ENCODE measurements at regions not wholly inside any gene's neighbourhood (a gene's known extent, or its start where the extent isn't known, plus 50 kb on each side); places are given as distances from the start of the nearest gene placed in this dataset.

- no peak overlapping the region for H3K9ac ChIP-seq (ENCODE audit: low read depth in 1 of 3, low read length in 3 of 3)
- peaks cover 3 to 5% (median 3%) of the 10 kb centered on the region in 3 donors for H3K4me1 ChIP-seq (ENCODE audit: control insufficient read depth in 3 of 3, insufficient read depth in 3 of 3, low read length in 3 of 3)
- H3K27ac ChIP-seq (ENCODE audit: low read depth, low read length): no peak overlapping the region
- H3K4me3 ChIP-seq (ENCODE audit: low read length in 3 of 3): no peak overlapping the region
- no peaks in the 10 kb centered on the region for H3K36me3 ChIP-seq (ENCODE audit: control insufficient read depth in 3 of 3, insufficient read depth in 3 of 3, low read length in 3 of 3)
- H3K27me3 ChIP-seq (ENCODE audit: control insufficient read depth in 3 of 3, insufficient read depth in 3 of 3, low read length in 3 of 3): peaks cover 0 to 9% (median 3%) of the 10 kb centered on the region in 3 donors
- H3K9me3 ChIP-seq (ENCODE audit: control insufficient read depth in 3 of 3, low read length in 3 of 3): no peaks in the 10 kb centered on the region
These were observed 60.9 kb upstream of the MGAT5 start for GRCh38 chr2:134193006-134193405.

- no peaks in the 10 kb centered on the region for H3K9me3 ChIP-seq (ENCODE audit: control insufficient read depth in 3 of 3, low read length in 3 of 3)
- H3K4me1 ChIP-seq (ENCODE audit: control insufficient read depth in 3 of 3, insufficient read depth in 3 of 3, low read length in 3 of 3): peaks cover 3 to 9% (median 4%) of the 10 kb centered on the region in 3 donors
- H3K36me3 ChIP-seq (ENCODE audit: control insufficient read depth in 3 of 3, insufficient read depth in 3 of 3, low read length in 3 of 3): no peaks in the 10 kb centered on the region
- H3K27me3 ChIP-seq (ENCODE audit: control insufficient read depth in 3 of 3, insufficient read depth in 3 of 3, low read length in 3 of 3): peaks cover 0 to 9% (median 3%) of the 10 kb centered on the region in 3 donors
- no peak overlapping the region for H3K27ac ChIP-seq (ENCODE audit: low read depth, low read length)
- H3K9ac ChIP-seq (ENCODE audit: low read depth in 1 of 3, low read length in 3 of 3): no peak overlapping the region
- H3K4me3 ChIP-seq (ENCODE audit: low read length in 3 of 3): no peak overlapping the region
These were observed 59.4 kb upstream of the MGAT5 start for GRCh38 chr2:134194519-134194918.

GRCh38 chr2:134195341-134195740 is 58.5 kb upstream of the MGAT5 start:
- Histone ChIP-seq H3K27ac (ENCODE audit: low read depth, low read length) (no peak overlapping the region), H3K9me3 (ENCODE audit: control insufficient read depth in 3 of 3, low read length in 3 of 3) (no peaks in the 10 kb centered on the region), H3K27me3 (ENCODE audit: control insufficient read depth in 3 of 3, insufficient read depth in 3 of 3, low read length in 3 of 3) (peaks cover 0 to 9% (median 4%) of the 10 kb centered on the region in 3 donors), H3K4me3 (ENCODE audit: low read length in 3 of 3) (no peak overlapping the region), H3K4me1 (ENCODE audit: control insufficient read depth in 3 of 3, insufficient read depth in 3 of 3, low read length in 3 of 3) (peaks cover 3 to 9% (median 4%) of the 10 kb centered on the region in 3 donors), H3K9ac (ENCODE audit: low read depth in 1 of 3, low read length in 3 of 3) (no peak overlapping the region), H3K36me3 (ENCODE audit: control insufficient read depth in 3 of 3, insufficient read depth in 3 of 3, low read length in 3 of 3) (no peaks in the 10 kb centered on the region)

- H3K9ac ChIP-seq (ENCODE audit: low read depth in 1 of 3, low read length in 3 of 3): no peak overlapping the region
- H3K4me1 ChIP-seq (ENCODE audit: control insufficient read depth in 3 of 3, insufficient read depth in 3 of 3, low read length in 3 of 3): peaks cover 3 to 9% (median 4%) of the 10 kb centered on the region in 3 donors
- no peak overlapping the region for H3K27ac ChIP-seq (ENCODE audit: low read depth, low read length)
- H3K27me3 ChIP-seq (ENCODE audit: control insufficient read depth in 3 of 3, insufficient read depth in 3 of 3, low read length in 3 of 3): peaks cover 0 to 5% (median 3%) of the 10 kb centered on the region in 3 donors
- no peak overlapping the region for H3K4me3 ChIP-seq (ENCODE audit: low read length in 3 of 3)
- no peaks in the 10 kb centered on the region for H3K9me3 ChIP-seq (ENCODE audit: control insufficient read depth in 3 of 3, low read length in 3 of 3)
- H3K36me3 ChIP-seq (ENCODE audit: control insufficient read depth in 3 of 3, insufficient read depth in 3 of 3, low read length in 3 of 3): no peaks in the 10 kb centered on the region
These were observed 56.4 kb upstream of the MGAT5 start for GRCh38 chr2:134197445-134197844.

GRCh38 chr2:134198006-134198634 is 55.8 kb upstream of the MGAT5 start:
- Histone ChIP-seq H3K36me3 (ENCODE audit: control insufficient read depth in 3 of 3, insufficient read depth in 3 of 3, low read length in 3 of 3) (no peaks in the 10 kb centered on the region), H3K27me3 (ENCODE audit: control insufficient read depth in 3 of 3, insufficient read depth in 3 of 3, low read length in 3 of 3) (peaks cover 0 to 5% (median 3%) of the 10 kb centered on the region in 3 donors), H3K4me1 (ENCODE audit: control insufficient read depth in 3 of 3, insufficient read depth in 3 of 3, low read length in 3 of 3) (peaks cover 3 to 9% (median 4%) of the 10 kb centered on the region in 3 donors), H3K9ac (ENCODE audit: low read depth in 1 of 3, low read length in 3 of 3) (no peak overlapping the region), H3K9me3 (ENCODE audit: control insufficient read depth in 3 of 3, low read length in 3 of 3) (no peaks in the 10 kb centered on the region), H3K4me3 (ENCODE audit: low read length in 3 of 3) (no peak overlapping the region), H3K27ac (ENCODE audit: low read depth, low read length) (no peak overlapping the region)

- Histone ChIP-seq H3K4me1 (ENCODE audit: control insufficient read depth in 3 of 3, insufficient read depth in 3 of 3, low read length in 3 of 3) (peaks cover 0 to 5% (median 4%) of the 10 kb centered on the region in 3 donors), H3K4me3 (ENCODE audit: low read length in 3 of 3) (no peak overlapping the region), H3K36me3 (ENCODE audit: control insufficient read depth in 3 of 3, insufficient read depth in 3 of 3, low read length in 3 of 3) (no peaks in the 10 kb centered on the region), H3K9me3 (ENCODE audit: control insufficient read depth in 3 of 3, low read length in 3 of 3) (no peaks in the 10 kb centered on the region), H3K27me3 (ENCODE audit: control insufficient read depth in 3 of 3, insufficient read depth in 3 of 3, low read length in 3 of 3) (peaks cover 0 to 2% (median 0%) of the 10 kb centered on the region in 3 donors), H3K27ac (ENCODE audit: low read depth, low read length) (no peak overlapping the region), H3K9ac (ENCODE audit: low read depth in 1 of 3, low read length in 3 of 3) (no peak overlapping the region)
These were observed 54.7 kb upstream of the MGAT5 start for GRCh38 chr2:134199123-134199522.

- no peak overlapping the region for H3K9ac ChIP-seq (ENCODE audit: low read depth in 1 of 3, low read length in 3 of 3)
- no peak overlapping the region for H3K27ac ChIP-seq (ENCODE audit: low read depth, low read length)
- H3K27me3 ChIP-seq (ENCODE audit: control insufficient read depth in 3 of 3, insufficient read depth in 3 of 3, low read length in 3 of 3): peaks cover 0 to 2% (median 0%) of the 10 kb centered on the region in 3 donors
- no peaks in the 10 kb centered on the region for H3K9me3 ChIP-seq (ENCODE audit: control insufficient read depth in 3 of 3, low read length in 3 of 3)
- no peaks in the 10 kb centered on the region for H3K36me3 ChIP-seq (ENCODE audit: control insufficient read depth in 3 of 3, insufficient read depth in 3 of 3, low read length in 3 of 3)
- H3K4me3 ChIP-seq (ENCODE audit: low read length in 3 of 3): no peak overlapping the region
- H3K4me1 ChIP-seq (ENCODE audit: control insufficient read depth in 3 of 3, insufficient read depth in 3 of 3, low read length in 3 of 3): peaks cover 0 to 5% (median 4%) of the 10 kb centered on the region in 3 donors
These were observed 53.7 kb upstream of the MGAT5 start for GRCh38 chr2:134200036-134200618.

GRCh38 chr2:134201533-134201932 is 52.3 kb upstream of the MGAT5 start:
- Histone ChIP-seq H3K4me1 (ENCODE audit: control insufficient read depth in 3 of 3, insufficient read depth in 3 of 3, low read length in 3 of 3) (peaks cover 0 to 5% (median 4%) of the 10 kb centered on the region in 3 donors), H3K27me3 (ENCODE audit: control insufficient read depth in 3 of 3, insufficient read depth in 3 of 3, low read length in 3 of 3) (peaks cover 0 to 2% (median 0%) of the 10 kb centered on the region in 3 donors), H3K9me3 (ENCODE audit: control insufficient read depth in 3 of 3, low read length in 3 of 3) (no peaks in the 10 kb centered on the region), H3K4me3 (ENCODE audit: low read length in 3 of 3) (no peak overlapping the region), H3K9ac (ENCODE audit: low read depth in 1 of 3, low read length in 3 of 3) (no peak overlapping the region), H3K27ac (ENCODE audit: low read depth, low read length) (no peak overlapping the region), H3K36me3 (ENCODE audit: control insufficient read depth in 3 of 3, insufficient read depth in 3 of 3, low read length in 3 of 3) (no peaks in the 10 kb centered on the region)

- no peak overlapping the region for H3K9ac ChIP-seq (ENCODE audit: low read depth in 1 of 3, low read length in 3 of 3)
- no peak overlapping the region for H3K27ac ChIP-seq (ENCODE audit: low read depth, low read length)
- H3K36me3 ChIP-seq (ENCODE audit: control insufficient read depth in 3 of 3, insufficient read depth in 3 of 3, low read length in 3 of 3): no peaks in the 10 kb centered on the region
- peaks cover 0 to 5% (median 4%) of the 10 kb centered on the region in 3 donors for H3K4me1 ChIP-seq (ENCODE audit: control insufficient read depth in 3 of 3, insufficient read depth in 3 of 3, low read length in 3 of 3)
- H3K9me3 ChIP-seq (ENCODE audit: control insufficient read depth in 3 of 3, low read length in 3 of 3): no peaks in the 10 kb centered on the region
- no peak overlapping the region for H3K4me3 ChIP-seq (ENCODE audit: low read length in 3 of 3)
- peaks cover 0 to 2% (median 0%) of the 10 kb centered on the region in 3 donors for H3K27me3 ChIP-seq (ENCODE audit: control insufficient read depth in 3 of 3, insufficient read depth in 3 of 3, low read length in 3 of 3)
These were observed 51.5 kb upstream of the MGAT5 start for GRCh38 chr2:134202371-134202770.

GRCh38 chr2:134203175-134203574 is 50.7 kb upstream of the MGAT5 start:
- H3K4me3 ChIP-seq (ENCODE audit: low read length in 3 of 3): no peak overlapping the region
- H3K36me3 ChIP-seq (ENCODE audit: control insufficient read depth in 3 of 3, insufficient read depth in 3 of 3, low read length in 3 of 3): no peaks in the 10 kb centered on the region
- no peaks in the 10 kb centered on the region for H3K9me3 ChIP-seq (ENCODE audit: control insufficient read depth in 3 of 3, low read length in 3 of 3)
- peaks cover 0 to 2% (median 2%) of the 10 kb centered on the region in 3 donors for H3K4me1 ChIP-seq (ENCODE audit: control insufficient read depth in 3 of 3, insufficient read depth in 3 of 3, low read length in 3 of 3)
- no peak overlapping the region for H3K9ac ChIP-seq (ENCODE audit: low read depth in 1 of 3, low read length in 3 of 3)
- H3K27me3 ChIP-seq (ENCODE audit: control insufficient read depth in 3 of 3, insufficient read depth in 3 of 3, low read length in 3 of 3): peaks cover 0 to 2% (median 0%) of the 10 kb centered on the region in 3 donors
- no peak overlapping the region for H3K27ac ChIP-seq (ENCODE audit: low read depth, low read length)
